ENCODE measurements at regions not wholly inside any gene's neighbourhood (a gene's known extent, or its start where the extent isn't known, plus 50 kb on each side); places are given as distances from the start of the nearest gene placed in this dataset.
A peak's percentile ranks its signal among the peaks of the same experiment; 100 is the strongest.

DNA sequence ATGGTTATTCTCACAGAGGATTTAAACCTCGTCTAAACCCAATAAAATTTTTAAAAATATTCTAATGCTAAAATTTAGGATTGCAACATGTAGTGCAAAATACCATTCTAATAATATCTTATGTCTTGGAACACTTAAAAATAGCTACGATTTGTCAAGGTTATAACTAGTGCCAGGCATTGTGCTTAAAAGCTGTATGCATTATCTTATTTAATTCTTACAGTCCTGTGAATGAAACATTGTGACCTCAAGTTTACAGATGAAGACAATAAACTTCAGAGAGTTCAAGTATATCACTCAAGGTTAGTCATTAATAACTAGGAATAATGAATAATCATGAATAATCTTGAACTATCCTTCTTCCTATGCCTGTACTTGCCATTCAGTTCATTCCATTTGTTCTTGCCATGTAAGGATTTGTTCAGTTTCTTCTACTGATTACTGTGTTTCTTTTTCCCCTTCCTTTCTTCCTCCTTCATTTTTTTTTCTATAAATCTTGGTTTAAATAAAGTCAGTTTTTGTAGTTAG lies 897.6 kb upstream of the NR2F2 start:
- Mint-ChIP-seq H3K27me3 (peaks cover 0 to 2% of the 10 kb centered on the region in 2 donors), H3K36me3 (no peaks in the 10 kb centered on the region), H3K4me1 (no peaks in the 10 kb centered on the region), H3K27ac (no peak overlapping the region), H3K9me3 (peaks cover 0 to 10% (median 3%) of the 10 kb centered on the region in 8 donors), H3K4me3 (no peak overlapping the region)
- POLR2A ChIA-PET (ENCODE audit: partially characterized antibody) = no interaction called here
- Histone ChIP-seq H3K9me3 (ENCODE audit: control insufficient read depth in 1 of 2, low read length in 2 of 2) (no peaks in the 10 kb centered on the region), H3K4me3 (ENCODE audit: low read length in 2 of 2) (no peak overlapping the region), H3K4me1 (ENCODE audit: insufficient read depth, low read length) (no peaks in the 10 kb centered on the region), H3K27ac (ENCODE audit: low read depth, low read length) (no peak overlapping the region), H3K27me3 (ENCODE audit: insufficient read depth, low read length) (no peaks in the 10 kb centered on the region), H3K36me3 (ENCODE audit: insufficient read depth, low read length) (no peaks in the 10 kb centered on the region)
- CTCF ChIA-PET (ENCODE audit: partially characterized antibody) = no interaction called here
- no peak for DNase-seq
- intact Hi-C loops (cut with micrococcal nuclease) = no loop called here

- no peaks in the 10 kb centered on the region for H3K27me3 ChIP-seq (ENCODE audit: insufficient read depth, low read length)
- H3K27ac Mint-ChIP-seq = no peak overlapping the region
- no peak overlapping the region for H3K27ac ChIP-seq (ENCODE audit: low read depth, low read length)
- H3K4me3 ChIP-seq (ENCODE audit: low read length in 2 of 2) = no peak overlapping the region
- ChIA-PET CTCF (ENCODE audit: partially characterized antibody) (no interaction called here), POLR2A (ENCODE audit: partially characterized antibody) (no interaction called here)
- peaks cover 0 to 2% of the 10 kb centered on the region in 2 donors for H3K27me3 Mint-ChIP-seq
- no peaks in the 10 kb centered on the region for H3K36me3 Mint-ChIP-seq
- H3K36me3 ChIP-seq (ENCODE audit: insufficient read depth, low read length) = no peaks in the 10 kb centered on the region
- H3K9me3 ChIP-seq (ENCODE audit: control insufficient read depth in 1 of 2, low read length in 2 of 2) = no peaks in the 10 kb centered on the region
- no peaks in the 10 kb centered on the region for H3K4me1 Mint-ChIP-seq
- intact Hi-C loops (cut with micrococcal nuclease) = no loop called here
- H3K4me3 Mint-ChIP-seq = no peak overlapping the region
- DNase-seq = no peak
- no peaks in the 10 kb centered on the region for H3K4me1 ChIP-seq (ENCODE audit: insufficient read depth, low read length)
- H3K9me3 Mint-ChIP-seq = peaks cover 0 to 10% (median 0%) of the 10 kb centered on the region in 8 donors
Observed at GRCh38 chr15:95439922-95440376, 890.6 kb upstream of the NR2F2 start.

- Histone ChIP-seq H3K27ac (ENCODE audit: low read depth, low read length) (no peak overlapping the region), H3K9me3 (ENCODE audit: control insufficient read depth in 1 of 2, low read length in 2 of 2) (no peaks in the 10 kb centered on the region), H3K27me3 (ENCODE audit: insufficient read depth, low read length) (no peaks in the 10 kb centered on the region), H3K36me3 (ENCODE audit: insufficient read depth, low read length) (no peaks in the 10 kb centered on the region), H3K4me1 (ENCODE audit: insufficient read depth, low read length) (no peaks in the 10 kb centered on the region), H3K4me3 (ENCODE audit: low read length in 2 of 2) (no peak overlapping the region)
- Mint-ChIP-seq H3K27me3 (peaks cover 0 to 2% of the 10 kb centered on the region in 2 donors), H3K27ac (no peak overlapping the region), H3K9me3 (peaks cover 0 to 10% (median 0%) of the 10 kb centered on the region in 8 donors), H3K36me3 (no peaks in the 10 kb centered on the region), H3K4me3 (no peak overlapping the region), H3K4me1 (peaks cover 0 to 3% (median 0%) of the 10 kb centered on the region in 4 donors)
- CTCF ChIA-PET (ENCODE audit: partially characterized antibody) = no interaction called here
- no peak for DNase-seq
- POLR2A ChIA-PET (ENCODE audit: partially characterized antibody) = no interaction called here
- intact Hi-C loops (cut with micrococcal nuclease) = no loop called here
Observed at GRCh38 chr15:95440712-95441111, 889.8 kb upstream of the NR2F2 start.

- Mint-ChIP-seq H3K27ac (no peak overlapping the region), H3K4me1 (peaks cover 10 to 12% (median 10%) of the 10 kb centered on the region in 4 donors), H3K36me3 (no peaks in the 10 kb centered on the region), H3K4me3 (no peak overlapping the region), H3K9me3 (peaks cover 0 to 6% (median 0%) of the 10 kb centered on the region in 8 donors), H3K27me3 (peaks cover 0 to 2% of the 10 kb centered on the region in 2 donors)
- intact Hi-C loops (cut with micrococcal nuclease) = no loop called here
- no peak for DNase-seq
- ChIA-PET CTCF (ENCODE audit: partially characterized antibody) (no interaction called here), POLR2A (ENCODE audit: partially characterized antibody) (no interaction called here)
- Histone ChIP-seq H3K9me3 (ENCODE audit: control insufficient read depth in 1 of 2, low read length in 2 of 2) (no peaks in the 10 kb centered on the region), H3K36me3 (ENCODE audit: insufficient read depth, low read length) (no peaks in the 10 kb centered on the region), H3K4me3 (ENCODE audit: low read length in 2 of 2) (no peak overlapping the region), H3K27me3 (ENCODE audit: insufficient read depth, low read length) (no peaks in the 10 kb centered on the region), H3K27ac (ENCODE audit: low read depth, low read length) (no peak overlapping the region), H3K4me1 (ENCODE audit: insufficient read depth, low read length) (peaks cover 10% of the 10 kb centered on the region)
Observed at GRCh38 chr15:95442107-95442719, 888.3 kb upstream of the NR2F2 start.

DNA sequence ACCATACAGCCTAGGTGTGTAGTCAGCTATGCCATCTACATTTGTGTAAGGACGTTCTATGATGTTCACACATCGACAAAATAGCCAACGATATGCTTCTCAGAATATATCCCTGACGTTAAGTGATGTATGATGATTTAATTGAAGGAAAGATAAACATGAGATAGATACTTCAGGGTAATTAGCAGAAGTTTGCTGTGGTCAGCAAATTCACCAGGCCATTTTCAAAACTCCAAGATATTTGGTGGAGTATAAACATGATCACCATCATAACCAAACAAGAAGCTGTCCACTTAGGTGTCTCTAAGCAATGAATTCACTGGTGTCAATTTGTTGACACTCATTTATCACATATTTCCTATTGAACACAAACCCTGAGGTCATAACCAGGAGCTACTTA lies 885.6 kb upstream of the NR2F2 start:
- POLR2A ChIA-PET (ENCODE audit: partially characterized antibody) = no interaction called here
- no peak overlapping the region for H3K4me3 ChIP-seq (ENCODE audit: low read length in 2 of 2)

DNA sequence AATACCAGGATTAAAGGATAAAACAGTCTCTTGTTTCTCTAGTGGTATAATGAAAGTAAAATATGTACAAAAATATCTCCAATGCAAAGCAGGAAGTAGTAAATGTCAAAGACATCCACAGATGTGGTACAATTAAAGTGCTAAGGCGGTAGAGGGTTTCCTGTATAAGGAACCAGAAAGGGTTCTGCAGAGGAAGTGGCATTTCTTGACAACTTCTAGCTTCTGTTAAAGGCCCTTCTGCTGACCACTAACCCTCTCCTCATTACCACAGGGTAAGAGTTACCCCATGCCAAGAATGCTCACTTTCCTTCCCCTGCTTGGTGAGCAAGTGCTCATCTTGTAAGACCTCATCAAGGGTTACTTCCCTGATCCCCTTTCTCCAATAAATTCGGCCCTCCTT lies 883.6 kb upstream of the NR2F2 start:
- Mint-ChIP-seq H3K4me3 (peak overlapping the region in 7 of 8 donors; percentile 11 to 64 (median 32)), H3K27ac (peak overlapping the region in 2 of 7 donors; percentile 43 to 52), H3K4me1 (peaks cover 10 to 18% (median 14%) of the 10 kb centered on the region in 4 donors), H3K36me3 (no peaks in the 10 kb centered on the region), H3K9me3 (peaks cover 0 to 6% (median 0%) of the 10 kb centered on the region in 8 donors), H3K27me3 (no peaks in the 10 kb centered on the region)
- Histone ChIP-seq H3K4me3 (ENCODE audit: low read length in 2 of 2) (no peak overlapping the region), H3K4me1 (ENCODE audit: insufficient read depth, low read length) (peaks cover 16% of the 10 kb centered on the region), H3K27me3 (ENCODE audit: insufficient read depth, low read length) (no peaks in the 10 kb centered on the region), H3K36me3 (ENCODE audit: insufficient read depth, low read length) (no peaks in the 10 kb centered on the region), H3K27ac (ENCODE audit: low read depth, low read length) (no peak overlapping the region), H3K9me3 (ENCODE audit: control insufficient read depth in 1 of 2, low read length in 2 of 2) (no peaks in the 10 kb centered on the region)
- CTCF ChIA-PET (ENCODE audit: partially characterized antibody) = no interaction called here
- peak in 4 of 5 donors; percentile 45 to 62 (median 46) for DNase-seq
- intact Hi-C loops (cut with micrococcal nuclease) = no loop called here
- POLR2A ChIA-PET (ENCODE audit: partially characterized antibody) = interaction anchor here (0.9 kb wide), 1 partner anchor 11 kb away, joined by 3 read pairs; no protein-coding TSS in a partner anchor

More for the DNA sequence above, 885.6 kb upstream of the NR2F2 start:
- Mint-ChIP-seq H3K4me3 (no peak overlapping the region), H3K4me1 (peaks cover 10 to 18% (median 14%) of the 10 kb centered on the region in 4 donors), H3K27me3 (no peaks in the 10 kb centered on the region), H3K9me3 (peaks cover 0 to 6% (median 0%) of the 10 kb centered on the region in 8 donors), H3K36me3 (no peaks in the 10 kb centered on the region), H3K27ac (no peak overlapping the region)
- H3K9me3 ChIP-seq (ENCODE audit: control insufficient read depth in 1 of 2, low read length in 2 of 2) = no peaks in the 10 kb centered on the region
- CTCF ChIA-PET (ENCODE audit: partially characterized antibody) = no interaction called here
- no peaks in the 10 kb centered on the region for H3K27me3 ChIP-seq (ENCODE audit: insufficient read depth, low read length)
- intact Hi-C loops (cut with micrococcal nuclease) = no loop called here
- no peak overlapping the region for H3K27ac ChIP-seq (ENCODE audit: low read depth, low read length)
- no peak for DNase-seq
- peaks cover 16% of the 10 kb centered on the region for H3K4me1 ChIP-seq (ENCODE audit: insufficient read depth, low read length)
- no peaks in the 10 kb centered on the region for H3K36me3 ChIP-seq (ENCODE audit: insufficient read depth, low read length)

DNA sequence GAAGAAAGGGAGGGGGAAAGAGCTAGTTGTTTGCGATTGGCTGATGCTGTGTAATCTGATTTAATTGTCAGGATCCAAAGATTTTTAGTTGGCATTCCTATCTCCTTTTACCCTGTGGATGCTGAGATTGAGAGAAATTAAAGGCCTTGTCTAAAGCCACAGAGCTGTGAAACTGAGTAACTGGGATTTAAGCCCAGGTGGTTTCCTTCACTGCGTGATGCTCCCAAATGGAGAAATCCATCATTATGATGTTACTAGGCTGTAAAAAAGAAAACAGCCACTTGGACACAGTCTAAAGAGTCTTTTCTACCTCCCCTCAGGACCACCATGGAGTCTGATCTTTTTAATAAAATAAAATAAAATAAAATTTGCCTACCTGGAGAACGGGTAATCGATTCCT lies 883.0 kb upstream of the NR2F2 start:
- H3K4me3 ChIP-seq (ENCODE audit: low read length in 2 of 2) = no peak overlapping the region
- H3K27me3 Mint-ChIP-seq = no peaks in the 10 kb centered on the region
- intact Hi-C loops (cut with micrococcal nuclease) = no loop called here
- no peaks in the 10 kb centered on the region for H3K9me3 ChIP-seq (ENCODE audit: control insufficient read depth in 1 of 2, low read length in 2 of 2)
- H3K36me3 ChIP-seq (ENCODE audit: insufficient read depth, low read length) = no peaks in the 10 kb centered on the region
- CTCF ChIA-PET (ENCODE audit: partially characterized antibody) = no interaction called here
- H3K27ac Mint-ChIP-seq = no peak overlapping the region
- H3K36me3 Mint-ChIP-seq = no peaks in the 10 kb centered on the region
- H3K27me3 ChIP-seq (ENCODE audit: insufficient read depth, low read length) = no peaks in the 10 kb centered on the region
- no peak overlapping the region for H3K27ac ChIP-seq (ENCODE audit: low read depth, low read length)
- peaks cover 0 to 6% (median 0%) of the 10 kb centered on the region in 8 donors for H3K9me3 Mint-ChIP-seq
- H3K4me3 Mint-ChIP-seq = peak overlapping the region in 3 of 8 donors; percentile 17 to 64 (median 48)
- H3K4me1 Mint-ChIP-seq = peaks cover 10 to 18% (median 14%) of the 10 kb centered on the region in 4 donors
- H3K4me1 ChIP-seq (ENCODE audit: insufficient read depth, low read length) = peaks cover 16% of the 10 kb centered on the region
- POLR2A ChIA-PET (ENCODE audit: partially characterized antibody) = interaction anchor here (0.9 kb wide), 1 partner anchor 10 kb away, joined by 3 read pairs; no protein-coding TSS in a partner anchor
- DNase-seq = no peak

All from CD4-positive, alpha-beta memory T cell (primary cell).